BE2C (cell line): ENCODE measurements at regions not wholly inside any gene's neighbourhood (a gene's known extent, or its start where the extent isn't known, plus 50 kb on each side); places are given as distances from the start of the nearest gene placed in this dataset.

Source experiments
- DNase-seq: peaks from one replicate; pipeline ENCODE4 v3.0.0-alpha.2; 2020
- H3K27me3 ChIP-seq: fragments of 250-450 bp; sonication (Bioruptor Pico); 2 replicates; pipeline ENCODE4 v1.5.1; 2020; ENCODE audit warnings: mild to moderate bottlenecking
- H3K36me3 ChIP-seq: fragments of 250-450 bp; sonication (Bioruptor Pico); 2 replicates; pipeline ENCODE4 v1.5.1; 2020; ENCODE audit warnings: mild to moderate bottlenecking
- H3K4me1 ChIP-seq: fragments of 250-450 bp; sonication (Bioruptor Pico); 2 replicates; pipeline ENCODE4 v1.5.1; 2020
- H3K4me3 ChIP-seq: 2 replicates; pipeline ENCODE4 v1.5.1; 2011; ENCODE audit warnings: low read depth, low read length
- H3K9me3 ChIP-seq: fragments of 250-450 bp; sonication (Bioruptor Pico); 2 replicates; pipeline ENCODE4 v1.5.1; 2020
- TF ChIP-seq, protein P1 (sequence below): IDR thresholded peaks from 2 replicates; pipeline ENCODE4 v1.5.1; 2012; ENCODE audit warnings: mild to moderate bottlenecking, low read depth, low read length

DNA sequence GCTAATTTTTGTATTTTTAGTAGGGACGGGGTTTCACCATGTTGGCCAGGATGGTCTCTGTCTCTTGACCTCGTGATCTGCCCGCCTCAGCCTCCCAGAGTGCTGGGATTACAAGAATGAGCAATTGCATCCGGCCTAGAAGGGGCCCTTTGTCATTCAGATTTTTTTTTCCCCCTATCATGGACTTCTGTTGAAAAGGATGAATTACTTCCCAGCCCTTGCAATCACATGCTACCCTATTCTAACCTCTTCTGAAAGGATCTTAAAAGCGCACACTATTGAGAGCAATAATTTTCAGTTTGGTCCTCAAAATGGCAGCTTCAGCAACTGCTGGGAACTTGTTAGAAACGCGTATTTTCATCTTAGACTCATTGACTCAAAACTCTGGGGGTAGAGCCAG is 575.6 kb upstream of the KIRREL3 start:
- no peak for DNase-seq
- Histone ChIP-seq H3K36me3 (no peaks in the 10 kb centered on the region), H3K27me3 (no peaks in the 10 kb centered on the region), H3K4me1 (no peaks in the 10 kb centered on the region), H3K9me3 (no peaks in the 10 kb centered on the region), H3K4me3 (no peak overlapping the region)
- TF ChIP-seq, protein P1, sequence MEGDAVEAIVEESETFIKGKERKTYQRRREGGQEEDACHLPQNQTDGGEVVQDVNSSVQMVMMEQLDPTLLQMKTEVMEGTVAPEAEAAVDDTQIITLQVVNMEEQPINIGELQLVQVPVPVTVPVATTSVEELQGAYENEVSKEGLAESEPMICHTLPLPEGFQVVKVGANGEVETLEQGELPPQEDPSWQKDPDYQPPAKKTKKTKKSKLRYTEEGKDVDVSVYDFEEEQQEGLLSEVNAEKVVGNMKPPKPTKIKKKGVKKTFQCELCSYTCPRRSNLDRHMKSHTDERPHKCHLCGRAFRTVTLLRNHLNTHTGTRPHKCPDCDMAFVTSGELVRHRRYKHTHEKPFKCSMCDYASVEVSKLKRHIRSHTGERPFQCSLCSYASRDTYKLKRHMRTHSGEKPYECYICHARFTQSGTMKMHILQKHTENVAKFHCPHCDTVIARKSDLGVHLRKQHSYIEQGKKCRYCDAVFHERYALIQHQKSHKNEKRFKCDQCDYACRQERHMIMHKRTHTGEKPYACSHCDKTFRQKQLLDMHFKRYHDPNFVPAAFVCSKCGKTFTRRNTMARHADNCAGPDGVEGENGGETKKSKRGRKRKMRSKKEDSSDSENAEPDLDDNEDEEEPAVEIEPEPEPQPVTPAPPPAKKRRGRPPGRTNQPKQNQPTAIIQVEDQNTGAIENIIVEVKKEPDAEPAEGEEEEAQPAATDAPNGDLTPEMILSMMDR = no peak

DNA sequence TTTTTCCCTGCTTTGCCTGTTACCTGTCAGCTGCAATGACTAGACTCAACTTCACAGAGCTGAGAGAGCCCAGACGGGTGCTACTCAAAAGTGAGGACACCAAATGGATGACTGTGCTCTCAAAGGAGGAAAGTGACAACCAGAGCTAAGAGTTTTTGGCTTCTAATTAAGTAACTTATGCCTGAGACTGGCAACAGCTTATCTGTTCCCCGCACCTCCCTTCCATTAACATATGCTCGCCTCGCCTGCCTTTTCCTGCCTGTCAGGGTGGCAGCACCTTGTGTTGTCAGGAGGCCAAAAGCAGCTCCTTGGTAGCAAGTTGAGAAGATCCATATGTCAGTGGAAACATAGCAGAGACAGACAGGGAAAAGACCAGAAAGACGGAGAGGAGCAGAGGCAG is 573.9 kb upstream of the KIRREL3 start:
- H3K27me3 ChIP-seq = no peaks in the 10 kb centered on the region
- TF ChIP-seq, protein P1 = no peak
- DNase-seq = no peak

DNA sequence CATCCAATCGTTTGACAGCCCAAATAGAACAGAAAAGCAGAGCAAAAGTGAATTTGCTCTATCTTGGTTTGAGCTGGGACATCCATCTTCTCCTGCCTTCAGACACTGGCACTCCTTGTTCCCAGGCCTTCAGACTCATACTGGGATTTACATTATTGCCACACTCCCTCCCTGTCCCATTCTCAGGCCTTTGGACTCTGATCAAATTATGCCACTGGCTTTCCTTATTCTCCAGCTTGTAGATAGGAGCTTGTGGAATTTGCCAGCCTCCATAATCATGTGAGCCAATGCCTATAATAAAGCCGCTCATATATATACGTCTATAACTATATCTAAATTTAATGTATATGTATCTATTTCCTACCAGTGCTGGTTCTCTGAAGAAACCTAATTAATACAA is 568.3 kb upstream of the KIRREL3 start:
- Histone ChIP-seq H3K36me3 (no peaks in the 10 kb centered on the region), H3K4me3 (no peak overlapping the region), H3K27me3 (no peaks in the 10 kb centered on the region), H3K4me1 (no peaks in the 10 kb centered on the region), H3K9me3 (no peaks in the 10 kb centered on the region)
- no peak for DNase-seq
- TF ChIP-seq, protein P1 = no peak

More for the DNA sequence above, 573.9 kb upstream of the KIRREL3 start:
- Histone ChIP-seq H3K36me3 (no peaks in the 10 kb centered on the region), H3K4me3 (no peak overlapping the region), H3K4me1 (no peaks in the 10 kb centered on the region), H3K9me3 (no peaks in the 10 kb centered on the region)

DNA sequence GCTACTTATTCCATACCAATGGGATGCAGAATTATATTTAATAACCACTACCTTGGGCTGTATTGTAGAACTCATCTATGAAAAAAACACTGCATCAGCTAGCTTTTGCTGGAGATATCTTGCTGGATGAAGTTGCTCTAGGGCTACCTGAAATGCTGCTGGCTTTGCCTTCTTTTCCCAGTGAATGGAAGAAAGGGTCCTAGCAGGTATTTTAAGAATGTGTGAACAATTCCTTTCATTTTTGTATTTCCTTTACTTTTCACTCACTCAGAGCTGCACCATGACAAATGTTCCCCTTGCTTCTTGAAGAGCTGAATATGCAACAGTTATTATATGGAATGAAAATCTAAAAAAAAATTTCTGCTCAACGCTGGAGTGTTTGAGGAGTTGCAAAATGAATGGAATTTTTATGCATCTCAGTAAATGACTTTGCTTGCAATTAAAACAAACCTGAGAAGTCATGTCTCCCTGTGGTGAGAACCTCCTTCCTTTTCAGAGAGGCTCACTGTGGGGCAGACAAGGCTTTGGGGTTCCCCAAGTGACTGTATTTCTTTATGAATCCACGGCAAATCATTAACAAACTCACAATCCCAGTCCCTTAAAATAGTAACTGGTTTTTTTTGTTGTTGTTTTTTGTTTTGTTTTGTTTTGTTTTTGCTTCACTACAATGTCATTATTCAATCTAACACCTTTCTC is 566.8 kb upstream of the KIRREL3 start:
- H3K27me3 ChIP-seq = no peaks in the 10 kb centered on the region
- no peak overlapping the region for H3K4me3 ChIP-seq
- TF ChIP-seq, protein P1 = no peak
- H3K9me3 ChIP-seq = no peaks in the 10 kb centered on the region
- DNase-seq = no peak
- H3K36me3 ChIP-seq = no peaks in the 10 kb centered on the region
- H3K4me1 ChIP-seq = no peaks in the 10 kb centered on the region

DNA sequence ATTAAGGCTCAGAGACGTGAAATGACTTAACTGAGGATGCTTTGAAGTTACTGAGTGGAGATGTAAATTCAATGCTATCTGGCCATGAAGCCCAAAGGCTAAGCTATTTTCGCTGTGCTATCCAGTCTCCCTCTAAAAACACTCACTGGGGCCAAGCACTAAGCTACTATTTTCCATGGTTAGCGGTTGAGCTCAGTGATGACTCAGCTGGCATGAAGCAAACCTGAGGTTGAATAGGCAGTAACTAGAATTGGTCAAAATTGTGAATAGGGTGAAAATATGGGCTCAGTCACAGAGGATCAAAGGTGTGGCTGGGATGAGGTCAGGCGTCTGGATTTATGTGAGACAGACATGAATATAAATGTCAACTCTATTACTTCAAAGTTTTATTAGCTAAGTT is 564.2 kb upstream of the KIRREL3 start:
- Histone ChIP-seq H3K4me3 (no peak overlapping the region), H3K4me1 (no peaks in the 10 kb centered on the region), H3K9me3 (no peaks in the 10 kb centered on the region), H3K27me3 (no peaks in the 10 kb centered on the region), H3K36me3 (no peaks in the 10 kb centered on the region)
- TF ChIP-seq, protein P1 = no peak
- DNase-seq = no peak

DNA sequence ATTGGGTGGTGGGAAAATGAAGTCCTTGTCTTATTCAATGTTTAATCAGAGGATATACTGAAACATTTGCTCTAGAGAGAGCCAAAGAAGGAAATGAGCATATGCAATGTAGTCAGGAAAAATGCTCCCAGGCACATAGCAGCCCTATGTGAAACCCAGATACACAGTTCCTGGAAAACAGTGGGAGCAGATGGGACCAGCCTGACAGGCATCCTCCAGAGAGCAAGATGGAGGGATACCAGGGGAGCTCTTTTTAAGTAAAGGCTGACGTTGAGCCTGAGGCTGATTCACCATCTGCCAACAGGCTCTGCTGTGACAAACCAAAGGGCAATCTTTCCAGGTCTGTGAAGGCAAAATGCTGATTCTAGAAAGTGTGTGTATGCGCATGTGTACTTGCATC is 559.4 kb upstream of the KIRREL3 start:
- H3K4me3 ChIP-seq = no peak overlapping the region
- TF ChIP-seq, protein P1 = no peak
- no peaks in the 10 kb centered on the region for H3K9me3 ChIP-seq
- no peaks in the 10 kb centered on the region for H3K27me3 ChIP-seq
- no peak for DNase-seq
- no peaks in the 10 kb centered on the region for H3K36me3 ChIP-seq
- no peaks in the 10 kb centered on the region for H3K4me1 ChIP-seq
